MM.1S (cell line): ENCODE measurements at regions not wholly inside any gene's neighbourhood (a gene's known extent, or its start where the extent isn't known, plus 50 kb on each side); places are given as distances from the start of the nearest gene placed in this dataset.

Source experiments
- CTCF ChIP-seq: fragments of 300-600 bp; sonication (generic); IDR thresholded peaks from 2 replicates; pipeline ENCODE4 v1.5.1; 2016; ENCODE audit warnings: antibody characterized with exemption, low read length, mixed read lengths
- EZH2 ChIP-seq: fragments of 300-600 bp; sonication (generic); optimal IDR thresholded peaks from 2 replicates; pipeline ENCODE3; 2017; ENCODE audit warnings: low read depth, mild to moderate bottlenecking, antibody characterized with exemption, low read length, mixed read lengths

- TF ChIP-seq CTCF (no peak), EZH2 (no peak)
These were observed 1397.8 kb downstream of the NCAM2 start for GRCh38 chr21:22395965-22396364.
